WTC11 (cell line): ENCODE measurements at regions not wholly inside any gene's neighbourhood (a gene's known extent, or its start where the extent isn't known, plus 50 kb on each side); places are given as distances from the start of the nearest gene placed in this dataset.

Experiments
- ATAC-seq: fragments of 200-7000 bp; cut with Tn5 transposase; 2 replicates; pipeline ENCODE4 v1.10.0; 2021; ENCODE audit warnings: mild to moderate bottlenecking, moderate library complexity
- CTCF ChIA-PET: fragments of 300-600 bp; sonication (Branson Sonifier 250); formaldehyde crosslinking; loops from one replicate; lab custom pipeline; 2021; ENCODE audit warnings: antibody characterized with exemption; lab: Charles Lee
- POLR2A ChIA-PET: fragments of 350-600 bp; sonication (Branson Sonifier 250); formaldehyde crosslinking; loops from one replicate; lab custom pipeline; 2021; ENCODE audit warnings: antibody characterized with exemption; lab: Charles Lee
- DNase-seq: peaks from one replicate; pipeline ENCODE4 v3.0.0; 2021; ENCODE audit warnings: low spot score
- H3K27ac Mint-ChIP-seq: 2 replicates; pipeline ENCODE4 v1.8.0; 2021; ENCODE audit warnings: mixed read lengths
- H3K27me3 Mint-ChIP-seq: 2 replicates; pipeline ENCODE4 v1.8.0; 2021; ENCODE audit warnings: low read depth, mild to moderate bottlenecking, moderate library complexity, mixed read lengths
- H3K36me3 Mint-ChIP-seq: 2 replicates; pipeline ENCODE4 v1.8.0; 2021; ENCODE audit warnings: mixed read lengths
- H3K4me1 Mint-ChIP-seq: 2 replicates; pipeline ENCODE4 v1.8.0; 2022; ENCODE audit warnings: mixed read lengths
- H3K4me3 Mint-ChIP-seq: 2 replicates; pipeline ENCODE4 v1.8.0; 2021; ENCODE audit warnings: mild to moderate bottlenecking, moderate library complexity, mixed read lengths
- H3K9me3 Mint-ChIP-seq: 2 replicates; pipeline ENCODE4 v1.8.0; 2021; ENCODE audit warnings: mixed read lengths
- AFF4 ChIP-seq: sonication (generic); formaldehyde crosslinking; IDR thresholded peaks from 2 replicates; pipeline ENCODE4 v1.8.1; 2023; ENCODE audit warnings: mild to moderate bottlenecking, missing genetic modification reagents, borderline replicate concordance
- ATF3 ChIP-seq: sonication (generic); formaldehyde crosslinking; conservative IDR thresholded peaks from 2 replicates; pipeline ENCODE4 v1.8.1; 2022; ENCODE audit warnings: mild to moderate bottlenecking, missing genetic modification reagents
- FOXJ3 ChIP-seq: sonication (generic); formaldehyde crosslinking; IDR thresholded peaks from 2 replicates; pipeline ENCODE4 v1.9.0; 2021; ENCODE audit warnings: missing genetic modification reagents, mild to moderate bottlenecking, borderline replicate concordance
- FOXP1 ChIP-seq: sonication (generic); formaldehyde crosslinking; IDR thresholded peaks from 2 replicates; pipeline ENCODE4 v1.8.0; 2022; ENCODE audit warnings: missing genetic modification reagents, mild to moderate bottlenecking, moderate library complexity, borderline replicate concordance
- HMGXB4 ChIP-seq: sonication (generic); formaldehyde crosslinking; IDR thresholded peaks from 2 replicates; pipeline ENCODE4 v1.8.1; 2023; ENCODE audit warnings: mild to moderate bottlenecking, moderate library complexity, missing genetic modification reagents
- JAZF1 ChIP-seq: fragments of 250-450 bp; sonication (Bioruptor Pico); IDR thresholded peaks from 2 replicates; pipeline ENCODE4 v1.9.0; 2021; ENCODE audit warnings: moderate library complexity, mild to moderate bottlenecking, inconsistent platforms
- NFYB ChIP-seq: sonication (generic); formaldehyde crosslinking; conservative IDR thresholded peaks from 2 replicates; pipeline ENCODE4 v1.8.0; 2022; ENCODE audit warnings: low read depth, missing genetic modification reagents
- TCF7 ChIP-seq: sonication (generic); formaldehyde crosslinking; IDR thresholded peaks from 2 replicates; pipeline ENCODE4 v1.8.0; 2022; ENCODE audit warnings: mild to moderate bottlenecking, low read depth, missing genetic modification reagents, moderate library complexity
- ZNF138 ChIP-seq: sonication (generic); formaldehyde crosslinking; conservative IDR thresholded peaks from 2 replicates; pipeline ENCODE4 v1.8.1; 2022; ENCODE audit warnings: mild to moderate bottlenecking, moderate library complexity, missing genetic modification reagents
- ZNF425 ChIP-seq: fragments of 250-450 bp; sonication (Bioruptor Pico); conservative IDR thresholded peaks from 2 replicates; pipeline ENCODE4 v1.9.0; 2021; ENCODE audit warnings: mild to moderate bottlenecking
- ZNF512 ChIP-seq: sonication (generic); formaldehyde crosslinking; IDR thresholded peaks from 2 replicates; pipeline ENCODE4 v1.8.1; 2022; ENCODE audit warnings: missing genetic modification reagents, borderline replicate concordance
- TF ChIP-seq, protein P1 (sequence below): fragments of 250-450 bp; sonication (Bioruptor Pico); IDR thresholded peaks from 2 replicates; pipeline ENCODE4 v1.9.0; 2021; ENCODE audit warnings: mild to moderate bottlenecking, borderline replicate concordance
- TF ChIP-seq, protein P2 (sequence below): sonication (generic); formaldehyde crosslinking; IDR thresholded peaks from 2 replicates; pipeline ENCODE4 v1.8.1; 2022; ENCODE audit warnings: low read depth, missing genetic modification reagents, borderline replicate concordance
- TF ChIP-seq, protein P3 (sequence below): sonication (generic); formaldehyde crosslinking; IDR thresholded peaks from 2 replicates; pipeline ENCODE4 v1.8.1; 2022; ENCODE audit warnings: mild to moderate bottlenecking, missing genetic modification reagents, moderate library complexity, borderline replicate concordance

GRCh38 chr2:58981237-58981636 lies 740.1 kb upstream of the FANCL start (continued):
- TF ChIP-seq AFF4 (CRISPR knock-in tag): no peak

GRCh38 chr2:58976375-58977071 lies 735.4 kb upstream of the FANCL start:
- Mint-ChIP-seq H3K27me3 (no peaks in the 10 kb centered on the region), H3K4me1 (peaks cover 83% of the 10 kb centered on the region), H3K4me3 (peak overlapping the region; percentile 32), H3K9me3 (no peaks in the 10 kb centered on the region), H3K27ac (peak overlapping the region; percentile 52), H3K36me3 (no peaks in the 10 kb centered on the region)
- POLR2A ChIA-PET: no interaction called here
- DNase-seq: no peak
- CTCF ChIA-PET: no interaction called here
- peak; percentile 50 for ATAC-seq
- TF ChIP-seq, protein P1, sequence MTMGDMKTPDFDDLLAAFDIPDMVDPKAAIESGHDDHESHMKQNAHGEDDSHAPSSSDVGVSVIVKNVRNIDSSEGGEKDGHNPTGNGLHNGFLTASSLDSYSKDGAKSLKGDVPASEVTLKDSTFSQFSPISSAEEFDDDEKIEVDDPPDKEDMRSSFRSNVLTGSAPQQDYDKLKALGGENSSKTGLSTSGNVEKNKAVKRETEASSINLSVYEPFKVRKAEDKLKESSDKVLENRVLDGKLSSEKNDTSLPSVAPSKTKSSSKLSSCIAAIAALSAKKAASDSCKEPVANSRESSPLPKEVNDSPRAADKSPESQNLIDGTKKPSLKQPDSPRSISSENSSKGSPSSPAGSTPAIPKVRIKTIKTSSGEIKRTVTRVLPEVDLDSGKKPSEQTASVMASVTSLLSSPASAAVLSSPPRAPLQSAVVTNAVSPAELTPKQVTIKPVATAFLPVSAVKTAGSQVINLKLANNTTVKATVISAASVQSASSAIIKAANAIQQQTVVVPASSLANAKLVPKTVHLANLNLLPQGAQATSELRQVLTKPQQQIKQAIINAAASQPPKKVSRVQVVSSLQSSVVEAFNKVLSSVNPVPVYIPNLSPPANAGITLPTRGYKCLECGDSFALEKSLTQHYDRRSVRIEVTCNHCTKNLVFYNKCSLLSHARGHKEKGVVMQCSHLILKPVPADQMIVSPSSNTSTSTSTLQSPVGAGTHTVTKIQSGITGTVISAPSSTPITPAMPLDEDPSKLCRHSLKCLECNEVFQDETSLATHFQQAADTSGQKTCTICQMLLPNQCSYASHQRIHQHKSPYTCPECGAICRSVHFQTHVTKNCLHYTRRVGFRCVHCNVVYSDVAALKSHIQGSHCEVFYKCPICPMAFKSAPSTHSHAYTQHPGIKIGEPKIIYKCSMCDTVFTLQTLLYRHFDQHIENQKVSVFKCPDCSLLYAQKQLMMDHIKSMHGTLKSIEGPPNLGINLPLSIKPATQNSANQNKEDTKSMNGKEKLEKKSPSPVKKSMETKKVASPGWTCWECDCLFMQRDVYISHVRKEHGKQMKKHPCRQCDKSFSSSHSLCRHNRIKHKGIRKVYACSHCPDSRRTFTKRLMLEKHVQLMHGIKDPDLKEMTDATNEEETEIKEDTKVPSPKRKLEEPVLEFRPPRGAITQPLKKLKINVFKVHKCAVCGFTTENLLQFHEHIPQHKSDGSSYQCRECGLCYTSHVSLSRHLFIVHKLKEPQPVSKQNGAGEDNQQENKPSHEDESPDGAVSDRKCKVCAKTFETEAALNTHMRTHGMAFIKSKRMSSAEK: no peak
- TF ChIP-seq TCF7 (CRISPR knock-in tag) (no peak), FOXJ3 (CRISPR knock-in tag) (no peak), ZNF512 (CRISPR knock-in tag) (no peak), ATF3 (CRISPR knock-in tag) (no peak), ZNF138 (CRISPR knock-in tag) (no peak), JAZF1 (CRISPR knock-in tag) (no peak), ZNF425 (CRISPR knock-in tag) (no peak), HMGXB4 (CRISPR knock-in tag) (no peak), NFYB (CRISPR knock-in tag) (no peak), FOXP1 (CRISPR knock-in tag) (no peak)
- TF ChIP-seq, protein P2, sequence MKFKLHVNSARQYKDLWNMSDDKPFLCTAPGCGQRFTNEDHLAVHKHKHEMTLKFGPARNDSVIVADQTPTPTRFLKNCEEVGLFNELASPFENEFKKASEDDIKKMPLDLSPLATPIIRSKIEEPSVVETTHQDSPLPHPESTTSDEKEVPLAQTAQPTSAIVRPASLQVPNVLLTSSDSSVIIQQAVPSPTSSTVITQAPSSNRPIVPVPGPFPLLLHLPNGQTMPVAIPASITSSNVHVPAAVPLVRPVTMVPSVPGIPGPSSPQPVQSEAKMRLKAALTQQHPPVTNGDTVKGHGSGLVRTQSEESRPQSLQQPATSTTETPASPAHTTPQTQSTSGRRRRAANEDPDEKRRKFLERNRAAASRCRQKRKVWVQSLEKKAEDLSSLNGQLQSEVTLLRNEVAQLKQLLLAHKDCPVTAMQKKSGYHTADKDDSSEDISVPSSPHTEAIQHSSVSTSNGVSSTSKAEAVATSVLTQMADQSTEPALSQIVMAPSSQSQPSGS: no peak
- TF ChIP-seq, protein P3, sequence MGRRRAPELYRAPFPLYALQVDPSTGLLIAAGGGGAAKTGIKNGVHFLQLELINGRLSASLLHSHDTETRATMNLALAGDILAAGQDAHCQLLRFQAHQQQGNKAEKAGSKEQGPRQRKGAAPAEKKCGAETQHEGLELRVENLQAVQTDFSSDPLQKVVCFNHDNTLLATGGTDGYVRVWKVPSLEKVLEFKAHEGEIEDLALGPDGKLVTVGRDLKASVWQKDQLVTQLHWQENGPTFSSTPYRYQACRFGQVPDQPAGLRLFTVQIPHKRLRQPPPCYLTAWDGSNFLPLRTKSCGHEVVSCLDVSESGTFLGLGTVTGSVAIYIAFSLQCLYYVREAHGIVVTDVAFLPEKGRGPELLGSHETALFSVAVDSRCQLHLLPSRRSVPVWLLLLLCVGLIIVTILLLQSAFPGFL (CRISPR knock-in tag): no peak
